Mesothelial cell of epicardium (in vitro differentiated cells): ENCODE measurements at regions not wholly inside any gene's neighbourhood (a gene's known extent, or its start where the extent isn't known, plus 50 kb on each side); places are given as distances from the start of the nearest gene placed in this dataset.

Experiments used
- DNase-seq, 2 experiments: peaks; one replicate each; pipeline ENCODE4 v3.0.0; 2021; ENCODE audit warnings: low spot score in 2 of 2; ENCODE audit not compliant: unreplicated experiment in 2 of 2
- H3K27ac Mint-ChIP-seq: 2 replicates; pipeline ENCODE4 v1.8.0; 2021; ENCODE audit warnings: mixed read lengths
- H3K27me3 Mint-ChIP-seq: 2 replicates; pipeline ENCODE4 v1.8.0; 2021; ENCODE audit warnings: low read depth, mixed read lengths
- H3K36me3 Mint-ChIP-seq: 2 replicates; pipeline ENCODE4 v1.8.0; 2021; ENCODE audit warnings: mixed read lengths
- H3K4me1 Mint-ChIP-seq: 2 replicates; pipeline ENCODE4 v1.8.0; 2021; ENCODE audit warnings: mixed read lengths
- H3K4me3 Mint-ChIP-seq: 2 replicates; pipeline ENCODE4 v1.8.0; 2021; ENCODE audit warnings: mild to moderate bottlenecking, moderate library complexity, mixed read lengths
- H3K9me3 Mint-ChIP-seq: 2 replicates; pipeline ENCODE4 v1.8.0; 2021; ENCODE audit warnings: mixed read lengths
- CTCF ChIP-seq: fragments of 200-600 bp; sonication (generic); IDR thresholded peaks from one replicate; pipeline ENCODE4 v1.5.0; 2021; ENCODE audit warnings: antibody characterized with exemption; ENCODE audit not compliant: unreplicated experiment

DNA sequence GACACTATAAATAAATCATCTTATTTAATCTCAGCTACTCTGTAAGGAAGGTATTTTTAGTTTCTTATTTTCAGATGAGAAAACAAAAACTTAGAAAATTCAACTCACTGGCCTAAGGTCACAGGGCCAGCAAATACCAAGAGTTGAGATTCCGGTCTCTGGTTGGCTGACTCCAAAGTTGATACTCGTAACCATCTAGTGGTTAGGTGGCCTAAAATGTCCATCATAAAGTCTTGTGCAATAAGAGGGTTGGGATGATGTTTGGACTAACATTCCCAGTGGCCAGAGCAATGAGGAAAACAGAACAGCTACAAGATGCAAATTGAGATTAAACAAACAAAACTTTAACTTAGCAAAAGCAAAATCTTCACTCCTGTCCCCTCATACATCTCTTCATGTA, 360.3 kb downstream of the FIGN start:
- DNase-seq: no peak
- Mint-ChIP-seq H3K4me1 (peaks cover 3% of the 10 kb centered on the region), H3K36me3 (no peaks in the 10 kb centered on the region), H3K9me3 (peaks cover 14% of the 10 kb centered on the region), H3K27me3 (no peaks in the 10 kb centered on the region), H3K27ac (no peak overlapping the region), H3K4me3 (no peak overlapping the region)
- no peak for TF ChIP-seq CTCF

DNA sequence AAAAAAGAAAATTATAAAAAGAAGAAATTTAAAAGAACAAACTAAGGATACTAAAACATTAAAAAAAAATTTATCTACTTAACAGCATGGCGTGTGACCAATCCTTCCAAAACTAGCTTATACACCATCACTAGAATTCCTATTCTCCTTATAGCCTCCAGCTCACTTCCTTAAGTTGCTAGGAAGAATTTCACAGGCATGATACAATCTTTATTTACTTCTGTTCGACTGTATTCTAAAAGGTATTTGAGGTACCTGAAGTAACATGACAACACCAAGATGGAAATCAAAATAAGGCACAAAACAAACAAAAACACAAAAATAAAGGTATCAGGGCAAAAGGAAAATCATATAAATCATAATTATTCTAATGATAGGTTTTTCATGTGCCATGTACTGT, 360.7 kb downstream of the FIGN start:
- DNase-seq: no peak
- no peaks in the 10 kb centered on the region for H3K36me3 Mint-ChIP-seq
- TF ChIP-seq CTCF: no peak
- H3K4me1 Mint-ChIP-seq: peaks cover 7% of the 10 kb centered on the region
- H3K4me3 Mint-ChIP-seq: no peak overlapping the region
- H3K9me3 Mint-ChIP-seq: peaks cover 14% of the 10 kb centered on the region
- no peak overlapping the region for H3K27ac Mint-ChIP-seq
- no peaks in the 10 kb centered on the region for H3K27me3 Mint-ChIP-seq

DNA sequence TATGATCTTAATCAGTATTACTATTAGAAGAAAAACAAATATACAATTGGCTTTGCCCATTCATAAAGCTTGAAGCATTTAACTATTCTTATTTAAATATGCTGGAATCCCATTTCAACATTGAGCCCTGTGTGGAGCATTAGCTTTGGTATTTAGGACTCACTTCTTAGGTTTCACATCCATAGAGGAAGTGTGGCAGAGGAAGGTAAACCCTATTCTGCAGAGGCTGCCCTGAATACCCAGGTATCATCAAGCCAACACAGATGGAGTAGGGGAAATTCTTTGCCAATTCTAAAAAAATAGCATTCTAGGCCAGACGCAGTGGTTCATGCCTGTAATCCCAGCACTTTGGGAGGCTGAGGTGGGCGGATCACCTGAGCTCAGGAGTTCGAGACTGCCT, 361.5 kb downstream of the FIGN start:
- H3K27ac Mint-ChIP-seq: no peak overlapping the region
- no peak for TF ChIP-seq CTCF
- H3K27me3 Mint-ChIP-seq: no peaks in the 10 kb centered on the region
- no peak for DNase-seq
- no peak overlapping the region for H3K4me3 Mint-ChIP-seq
- H3K36me3 Mint-ChIP-seq: no peaks in the 10 kb centered on the region
- H3K4me1 Mint-ChIP-seq: peaks cover 9% of the 10 kb centered on the region
- peaks cover 11% of the 10 kb centered on the region for H3K9me3 Mint-ChIP-seq

GRCh38 chr2:163373496-163373895, 362.3 kb downstream of the FIGN start:
- H3K4me3 Mint-ChIP-seq: no peak overlapping the region
- H3K27ac Mint-ChIP-seq: no peak overlapping the region
- no peak for TF ChIP-seq CTCF
- peaks cover 3% of the 10 kb centered on the region for H3K9me3 Mint-ChIP-seq
- H3K36me3 Mint-ChIP-seq: no peaks in the 10 kb centered on the region
- no peaks in the 10 kb centered on the region for H3K27me3 Mint-ChIP-seq
- DNase-seq: no peak
- H3K4me1 Mint-ChIP-seq: peaks cover 9% of the 10 kb centered on the region

DNA sequence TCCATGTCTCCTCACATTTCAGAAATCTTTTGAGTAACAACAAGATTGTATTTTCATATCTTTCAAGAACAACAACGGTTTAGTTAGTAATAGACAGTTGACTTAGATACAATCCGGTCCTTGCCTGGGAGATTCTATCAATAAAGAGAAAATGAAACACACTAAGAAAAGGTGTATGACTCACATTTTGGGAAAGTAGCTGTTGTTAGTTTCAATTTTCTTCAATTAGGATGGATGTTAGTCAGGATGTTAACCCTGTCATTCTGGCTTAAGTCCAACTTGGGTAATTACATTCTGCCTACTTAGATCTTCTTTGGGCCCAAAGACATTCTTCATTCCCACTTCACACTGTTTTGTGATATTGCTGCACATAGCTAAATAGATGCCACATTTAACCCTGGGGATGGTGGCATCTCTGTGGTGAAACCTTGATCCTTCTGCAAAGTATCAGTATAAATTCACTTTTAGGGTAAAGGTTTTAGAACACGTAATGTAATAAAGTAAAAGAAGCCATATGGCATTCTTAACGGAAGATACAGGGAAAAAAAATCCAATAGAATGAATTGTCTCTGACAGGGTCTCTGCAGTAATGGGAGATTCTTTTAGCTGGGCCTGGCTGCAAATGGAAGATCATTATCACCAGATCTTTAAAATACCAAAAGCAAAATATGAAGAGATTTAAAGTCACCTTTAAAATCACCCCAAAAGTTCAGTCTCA, 365.5 kb downstream of the FIGN start:
- Mint-ChIP-seq H3K4me1 (peaks cover 9% of the 10 kb centered on the region), H3K36me3 (no peaks in the 10 kb centered on the region), H3K27me3 (no peaks in the 10 kb centered on the region), H3K27ac (no peak overlapping the region), H3K4me3 (no peak overlapping the region), H3K9me3 (peaks cover 4% of the 10 kb centered on the region)
- DNase-seq: no peak
- TF ChIP-seq CTCF: no peak

- peaks cover 13% of the 10 kb centered on the region for H3K9me3 Mint-ChIP-seq
- peaks cover 9% of the 10 kb centered on the region for H3K4me1 Mint-ChIP-seq
- no peak for DNase-seq
- no peak for TF ChIP-seq CTCF
- H3K4me3 Mint-ChIP-seq: no peak overlapping the region
- H3K27ac Mint-ChIP-seq: no peak overlapping the region
- H3K36me3 Mint-ChIP-seq: no peaks in the 10 kb centered on the region
- H3K27me3 Mint-ChIP-seq: no peaks in the 10 kb centered on the region
Measured at GRCh38 chr2:163369111-163369510, 366.7 kb downstream of the FIGN start.
